A549 (cell line): ENCODE measurements at regions not wholly inside any gene's neighbourhood (a gene's known extent, or its start where the extent isn't known, plus 50 kb on each side); places are given as distances from the start of the nearest gene placed in this dataset.

Experiments
- ATAC-seq, 2 experiments: fragments of 200-7000 bp in 1 of 2; fragments of >200 bp in 1 of 2; cut with Nextera tagmentation in 1 of 2; cut with Tn5 transposase in 1 of 2; 3 replicates each; pipeline versions ENCODE4 v1.8.0 to v1.9.1; 2018 to 2020; ENCODE audit warnings: mild to moderate bottlenecking in 1 of 2, moderate library complexity in 1 of 2
- CTCF ChIA-PET: fragments of 300-600 bp; sonication (Branson Sonifier 250); formaldehyde crosslinking; extraction: SDS; loops from one replicate; lab custom pipeline; 2021; ENCODE audit warnings: antibody characterized with exemption, inconsistent platforms; lab: Yijun Ruan, JAX
- POLR2A ChIA-PET: fragments of 350-600 bp; formaldehyde crosslinking; extraction: SDS; loops from one replicate; lab custom pipeline; 2021; ENCODE audit warnings: antibody characterized with exemption, inconsistent platforms; lab: Yijun Ruan, JAX
- DNase-seq, 2 experiments: peaks; one replicate each; pipeline versions ENCODE4 v3.0.0 to v3.0.0-alpha.2; 2011 to 2016; ENCODE audit warnings: low read depth in 1 of 2, low spot score in 1 of 2
- FAIRE-seq: peaks from 2 replicates; lab custom pipeline; 2011; peaks lifted over from hg19 to GRCh38; lab: Jason Lieb, UNC
- H3K27ac ChIP-seq, 2 experiments: fragments of >200 bp; sonication (Bioruptor Twin); formaldehyde crosslinking; 3 replicates each; pipeline ENCODE4 v1.5.1; 2016 to 2017
- H3K4me1 ChIP-seq: fragments of >200 bp; sonication (Bioruptor Twin); formaldehyde crosslinking; 3 replicates; pipeline ENCODE4 v1.6.1; 2016
- H3K4me2 ChIP-seq: fragments of >200 bp; sonication (Bioruptor Twin); formaldehyde crosslinking; 3 replicates; pipeline ENCODE4 v1.6.1; 2016
- H3K4me3 ChIP-seq: fragments of >200 bp; sonication (Bioruptor Twin); formaldehyde crosslinking; 3 replicates; pipeline ENCODE4 v1.5.1; 2016
- H3K9me3 ChIP-seq: fragments of >200 bp; sonication (Bioruptor Twin); formaldehyde crosslinking; 3 replicates; pipeline ENCODE4 v1.6.1; 2016
- ATOH8 ChIP-seq: fragments of 250-450 bp; sonication (Bioruptor Pico); IDR thresholded peaks from 2 replicates; pipeline ENCODE4 v1.5.0; 2020; ENCODE audit warnings: low read depth, mild to moderate bottlenecking, moderate library complexity
- BHLHE40 ChIP-seq: IDR thresholded peaks from 2 replicates; pipeline ENCODE4 v1.6.1; 2012; ENCODE audit warnings: low read depth, low read length, inconsistent platforms
- CBX2 ChIP-seq: fragments of 200-600 bp; sonication (generic); IDR thresholded peaks from 2 replicates; pipeline ENCODE4 v1.6.1; 2016; ENCODE audit warnings: low read depth, mild to moderate bottlenecking, borderline replicate concordance
- CBX8 ChIP-seq: fragments of 200-600 bp; sonication (generic); IDR thresholded peaks from 2 replicates; pipeline ENCODE4 v1.6.1; 2016
- EHMT2 ChIP-seq: fragments of 200-600 bp; sonication (generic); IDR thresholded peaks from 2 replicates; pipeline ENCODE4 v1.6.1; 2016; ENCODE audit warnings: antibody characterized with exemption, low read depth, mild to moderate bottlenecking, moderate library complexity
- ESRRA ChIP-seq: fragments of 150-350 bp; IDR thresholded peaks from 2 replicates; pipeline ENCODE4 v1.6.1; 2014; ENCODE audit warnings: mild to moderate bottlenecking, low read length, borderline replicate concordance
- FOSL2 ChIP-seq, 2 experiments: fragments of 450-650 bp in 1 of 2; fragments of >200 bp in 1 of 2; sonication (Bioruptor Twin) in 1 of 2; formaldehyde crosslinking; IDR thresholded peaks; 2 replicates each; pipeline versions ENCODE4 v1.5.0 to v1.6.1; 2016 to 2020; ENCODE audit warnings: mild to moderate bottlenecking in 1 of 2, moderate library complexity in 1 of 2
- FOXS1 ChIP-seq: fragments of 250-450 bp; sonication (Bioruptor Pico); IDR thresholded peaks from 2 replicates; pipeline ENCODE4 v1.5.0; 2020; ENCODE audit warnings: mild to moderate bottlenecking, moderate library complexity
- HOXB5 ChIP-seq: fragments of 250-450 bp; sonication (Bioruptor Pico); IDR thresholded peaks from 2 replicates; pipeline ENCODE4 v1.5.0; 2020; ENCODE audit warnings: mild to moderate bottlenecking, moderate library complexity
- JUN ChIP-seq, 2 experiments: fragments of >200 bp; sonication (Bioruptor Twin); formaldehyde crosslinking; IDR thresholded peaks; 2 replicates in 1 of 2; 3 replicates in 1 of 2; pipeline ENCODE4 v1.6.1; 2016 to 2017
- JUNB ChIP-seq: fragments of >200 bp; sonication (Bioruptor Twin); formaldehyde crosslinking; IDR thresholded peaks from 2 replicates; pipeline ENCODE4 v1.6.1; 2016
- KDM1A ChIP-seq: fragments of 200-600 bp; sonication (generic); IDR thresholded peaks from 2 replicates; pipeline ENCODE4 v1.6.1; 2016; ENCODE audit warnings: low read depth, mild to moderate bottlenecking
- MAFK ChIP-seq: fragments of 450-650 bp; IDR thresholded peaks from 2 replicates; pipeline ENCODE4 v1.6.1; 2014; ENCODE audit not compliant: partially characterized antibody
- MYC ChIP-seq: IDR thresholded peaks from 2 replicates; pipeline ENCODE4 v1.6.1; 2012; ENCODE audit warnings: mild to moderate bottlenecking, inconsistent platforms, low read length, improper control_type of control experiment, borderline replicate concordance
- NR3C1 ChIP-seq: fragments of >200 bp; sonication (Bioruptor Twin); formaldehyde crosslinking; IDR thresholded peaks from 3 replicates; pipeline ENCODE4 v1.6.1; 2017
- PHF8 ChIP-seq: fragments of 200-600 bp; sonication (generic); IDR thresholded peaks from 2 replicates; pipeline ENCODE4 v1.6.1; 2016; ENCODE audit warnings: low read depth, mild to moderate bottlenecking, antibody characterized with exemption, moderate library complexity, borderline replicate concordance
- POLR2A ChIP-seq: IDR thresholded peaks from 2 replicates; pipeline ENCODE4 v1.6.1; 2012; ENCODE audit warnings: mild to moderate bottlenecking, low read length
- POLR2AphosphoS2 ChIP-seq: conservative IDR thresholded peaks from 2 replicates; pipeline ENCODE4 v1.6.1; 2012; ENCODE audit warnings: low read length, improper control_type of control experiment, inconsistent platforms
- RCOR1 ChIP-seq: fragments of 150-350 bp; IDR thresholded peaks from 2 replicates; pipeline ENCODE4 v1.6.1; 2014; ENCODE audit warnings: antibody characterized with exemption, low read length, low read depth
- SMC3 ChIP-seq: fragments of >200 bp; sonication (Bioruptor Twin); formaldehyde crosslinking; IDR thresholded peaks from 3 replicates; pipeline ENCODE4 v1.6.1; 2018; ENCODE audit warnings: inconsistent platforms
- SREBF2 ChIP-seq: fragments of 450-650 bp; IDR thresholded peaks from 2 replicates; pipeline ENCODE4 v1.6.1; 2014; ENCODE audit warnings: mild to moderate bottlenecking, moderate library complexity
- ZC3H11A ChIP-seq: fragments of 450-650 bp; IDR thresholded peaks from 2 replicates; pipeline ENCODE4 v1.6.1; 2014; ENCODE audit warnings: antibody characterized with exemption, mild to moderate bottlenecking
- ZNF302 ChIP-seq: fragments of 250-450 bp; sonication (Bioruptor Pico); IDR thresholded peaks from 2 replicates; pipeline ENCODE4 v1.9.0; 2021; ENCODE audit warnings: inconsistent platforms, mild to moderate bottlenecking, moderate library complexity
- ZSCAN20 ChIP-seq: fragments of 250-450 bp; sonication (Bioruptor Pico); IDR thresholded peaks from 2 replicates; pipeline ENCODE4 v1.8.0; 2022; ENCODE audit warnings: mild to moderate bottlenecking, moderate library complexity
- WGBS: methylation state at CpG from one replicate; pipeline ENCODE4 v1.1.6; 2017; ENCODE audit errors: missing lambda C conversion rate; 5-methylcytosine and 5-hydroxymethylcytosine counted together

- TF ChIP-seq JUNB (no peak), KDM1A (no peak), ESRRA (no peak), POLR2AphosphoS2 (no peak), ZC3H11A (no peak), ZNF302 (CRISPR knock-in tag) (no peak), EHMT2 (no peak), JUN (IDR thresholded peaks at IDR 0.05) (no peak), SMC3 (no peak)
- WGBS: 8% methylated on average over 4 of the region's 4 CpGs
- Histone ChIP-seq H3K27ac (no peak overlapping the region), H3K4me3 (no peak overlapping the region), H3K4me1 (no peaks in the 10 kb centered on the region), H3K9me3 (no peaks in the 10 kb centered on the region), H3K4me2 (no peak overlapping the region)
- no peak for DNase-seq
- no peak for FAIRE-seq
- ChIA-PET CTCF (no interaction called here), POLR2A (no interaction called here)
- ATAC-seq: no peak
Measured at GRCh38 chr2:36088716-36089328, 266.8 kb upstream of the CRIM1 start.

GRCh38 chr2:36087344-36087743 lies 268.2 kb upstream of the CRIM1 start:
- CTCF ChIA-PET: no interaction called here
- POLR2A ChIA-PET: no interaction called here
- Histone ChIP-seq H3K9me3 (no peaks in the 10 kb centered on the region), H3K27ac (no peak overlapping the region), H3K4me2 (no peak overlapping the region), H3K4me1 (no peaks in the 10 kb centered on the region), H3K4me3 (no peak overlapping the region)
- TF ChIP-seq BHLHE40 (no peak), CBX8 (no peak), MAFK (peak; percentile 29), FOXS1 (CRISPR knock-in tag) (no peak), NR3C1 (no peak), SREBF2 (no peak), JUNB (no peak), ZNF302 (CRISPR knock-in tag) (no peak)
- no peak for DNase-seq
- FAIRE-seq: no peak
- 6% methylated on average over 3 of the region's 3 CpGs for WGBS
- no peak for ATAC-seq

DNA sequence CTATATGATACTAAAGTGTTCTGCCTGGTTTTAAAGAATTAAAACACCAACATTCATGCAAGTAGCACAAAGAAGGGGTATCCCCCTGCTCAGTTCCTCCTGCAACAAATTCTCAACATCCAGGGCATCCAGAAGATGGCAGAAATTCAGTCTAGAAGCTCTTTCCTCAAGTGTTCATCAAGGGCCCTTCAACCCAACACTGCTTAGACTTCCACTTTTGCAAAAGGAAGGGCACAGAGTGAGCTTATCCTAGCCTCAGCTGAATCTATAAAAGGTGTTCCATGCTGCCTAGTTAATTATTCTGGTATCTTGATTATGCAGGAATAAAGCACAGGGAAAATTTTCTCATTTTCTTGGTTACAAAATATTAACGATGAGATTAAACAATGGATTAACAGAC lies 275.8 kb upstream of the CRIM1 start:
- no peaks in the 10 kb centered on the region for H3K9me3 ChIP-seq
- H3K27ac ChIP-seq: no peak overlapping the region
- H3K4me2 ChIP-seq: no peak overlapping the region
- no peak for DNase-seq
- no peak for ATAC-seq
- no peak overlapping the region for H3K4me3 ChIP-seq
- CTCF ChIA-PET: no interaction called here
- TF ChIP-seq NR3C1 (no peak), RCOR1 (no peak), ZSCAN20 (CRISPR knock-in tag) (no peak), CBX2 (no peak), FOSL2 (IDR thresholded peaks at IDR 0.05) (no peak), FOSL2 (CRISPR knock-in tag; IDR thresholded peaks at IDR 0.05) (no peak), PHF8 (no peak), ATOH8 (no peak)
- peak; percentile 13 for FAIRE-seq
- WGBS: 9% methylated on average over 1 of the region's 1 CpG
- POLR2A ChIA-PET: no interaction called here
- no peaks in the 10 kb centered on the region for H3K4me1 ChIP-seq

- ChIA-PET CTCF (no interaction called here), POLR2A (no interaction called here)
- no peaks in the 10 kb centered on the region for H3K4me1 ChIP-seq
- no peak overlapping the region for H3K27ac ChIP-seq
- TF ChIP-seq SMC3 (no peak), HOXB5 (CRISPR knock-in tag) (no peak), MYC (no peak), POLR2A (no peak), MAFK (peak; percentile 59)
- FAIRE-seq: no peak
- no peak for DNase-seq
- H3K4me2 ChIP-seq: no peak overlapping the region
- ATAC-seq: no peak
- no peak overlapping the region for H3K4me3 ChIP-seq
- peaks cover 2% of the 10 kb centered on the region; the same call in 1 of the 3 replicates for H3K9me3 ChIP-seq
- WGBS: 0% methylated on average over 1 of the region's 1 CpG
Measured at GRCh38 chr2:36074008-36074407, 281.6 kb upstream of the CRIM1 start.
